NCI-H510A treated with DMSO at 0.1 percent for 48 hours (cell line): ENCODE measurements at regions not wholly inside any gene's neighbourhood (a gene's known extent, or its start where the extent isn't known, plus 50 kb on each side); places are given as distances from the start of the nearest gene placed in this dataset.
"Not testable (repeated sequence)": the region's sequence is repeated elsewhere in the genome, so short reads cannot be mapped to it uniquely, and the experiment has no call there.

Source experiments
- DNase-seq: peaks from one replicate; lab custom pipeline; 2025; lab: John Stamatoyannopoulos, UW

GRCh38 chr2:224146356-224147160, 107.5 kb upstream of the SERPINE2 start:
- no peak for DNase-seq

- DNase-seq: no peak
These were observed 106.8 kb upstream of the SERPINE2 start for GRCh38 chr2:224145751-224146355.

DNA sequence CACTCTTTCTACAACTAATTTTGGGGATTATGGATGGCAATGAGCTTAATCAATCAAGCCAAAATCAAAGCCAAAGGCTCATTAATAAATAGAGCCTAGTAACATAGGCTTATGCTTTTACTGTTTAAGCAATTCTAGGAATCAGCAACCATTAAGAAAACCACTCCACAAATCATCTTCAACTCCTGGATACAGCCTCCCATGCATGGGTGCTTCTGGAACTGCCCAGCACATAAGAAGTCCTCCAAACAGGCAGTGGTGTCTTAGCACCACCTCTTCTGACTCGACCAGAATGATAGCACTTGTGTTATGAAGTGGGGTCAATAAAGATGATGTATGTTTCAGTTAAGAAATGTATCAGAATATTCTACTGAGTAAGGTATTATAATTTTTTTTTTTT, 104.4 kb upstream of the SERPINE2 start:
- DNase-seq: no peak

- no peak for DNase-seq
These were observed 103.6 kb upstream of the SERPINE2 start for GRCh38 chr2:224142397-224143312.

GRCh38 chr2:224141304-224141703, 102.2 kb upstream of the SERPINE2 start:
- no peak for DNase-seq

- no peak for DNase-seq
These were observed 98.1 kb upstream of the SERPINE2 start for GRCh38 chr2:224137208-224137607.

GRCh38 chr2:224136396-224136795, 97.3 kb upstream of the SERPINE2 start:
- DNase-seq: no peak

- no peak for DNase-seq
These were observed 96.8 kb upstream of the SERPINE2 start for GRCh38 chr2:224135881-224136280.

- DNase-seq: no peak
These were observed 95.1 kb upstream of the SERPINE2 start for GRCh38 chr2:224134003-224134734.

- no peak for DNase-seq
These were observed 94.3 kb upstream of the SERPINE2 start for GRCh38 chr2:224133387-224133786.

DNA sequence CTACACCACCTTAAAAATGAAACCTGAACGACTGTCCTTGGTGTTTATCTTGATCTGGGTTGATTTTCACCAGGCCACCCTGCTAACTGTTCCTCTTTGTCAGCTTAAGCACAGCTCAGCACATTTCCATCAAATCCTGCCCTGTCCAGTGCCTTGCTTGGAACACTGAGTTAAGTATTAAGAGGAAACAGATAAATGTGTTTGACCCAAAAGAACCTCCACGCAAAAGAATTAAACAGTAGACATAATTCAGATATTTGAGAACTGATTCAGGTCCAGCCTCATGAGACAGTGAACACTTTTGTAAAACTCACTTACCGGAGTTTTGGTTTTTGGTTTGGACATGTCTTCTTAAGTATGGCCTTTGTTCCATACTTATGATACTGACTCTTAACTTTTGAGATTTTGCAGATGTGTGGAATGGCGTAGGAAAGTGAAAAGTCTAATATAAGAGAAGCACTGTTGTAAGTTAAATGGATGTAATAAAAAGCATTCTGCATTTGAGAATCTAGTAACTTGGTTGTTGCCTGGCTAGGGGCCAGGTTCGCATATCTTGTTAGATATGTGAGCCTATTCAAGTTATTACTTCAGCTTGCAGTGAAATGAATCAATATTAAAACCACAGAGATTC, 88.9 kb upstream of the SERPINE2 start:
- DNase-seq: no peak

DNA sequence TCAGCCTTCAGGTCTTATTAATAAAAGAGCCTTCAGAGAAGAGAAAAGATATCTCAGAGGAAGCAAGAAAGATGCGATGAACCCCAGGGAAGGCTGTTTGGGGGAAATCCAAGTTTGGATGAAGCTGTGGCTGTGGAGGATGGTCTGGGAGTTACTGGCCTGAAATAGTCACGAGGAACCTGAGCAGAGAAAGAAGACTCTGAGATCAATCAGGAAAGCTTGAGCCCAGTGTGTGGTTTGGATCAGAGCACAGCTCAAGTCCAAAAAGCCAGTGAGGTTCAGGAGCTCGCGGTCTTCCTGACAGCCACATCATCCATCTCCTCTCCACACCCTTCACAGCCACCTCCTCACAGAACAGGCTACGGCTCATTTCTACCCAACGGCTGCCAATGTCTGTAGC, 87.4 kb upstream of the SERPINE2 start:
- DNase-seq: no peak

GRCh38 chr2:224126003-224126402, 86.9 kb upstream of the SERPINE2 start:
- no peak for DNase-seq

DNA sequence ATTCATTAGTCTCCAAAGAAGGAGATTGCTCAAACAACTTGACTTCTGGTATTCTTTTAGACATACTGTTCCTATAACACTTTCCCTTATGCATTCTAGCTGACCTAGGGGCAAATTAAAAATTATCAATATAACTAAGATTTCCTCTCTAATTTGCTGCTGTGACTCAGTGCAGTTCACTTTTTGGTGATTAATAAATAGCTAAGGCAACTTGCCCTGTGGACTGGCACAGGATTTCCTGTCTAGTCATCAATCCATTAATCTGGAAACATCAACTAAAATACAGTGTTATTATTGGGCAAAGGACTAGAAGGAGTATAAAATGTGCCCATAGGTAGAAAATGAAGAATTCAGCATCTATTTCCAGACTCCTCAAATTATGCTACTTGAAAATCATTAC, 83.5 kb upstream of the SERPINE2 start:
- no peak for DNase-seq

GRCh38 chr2:224121406-224122067, 82.5 kb upstream of the SERPINE2 start:
- no peak for DNase-seq

DNA sequence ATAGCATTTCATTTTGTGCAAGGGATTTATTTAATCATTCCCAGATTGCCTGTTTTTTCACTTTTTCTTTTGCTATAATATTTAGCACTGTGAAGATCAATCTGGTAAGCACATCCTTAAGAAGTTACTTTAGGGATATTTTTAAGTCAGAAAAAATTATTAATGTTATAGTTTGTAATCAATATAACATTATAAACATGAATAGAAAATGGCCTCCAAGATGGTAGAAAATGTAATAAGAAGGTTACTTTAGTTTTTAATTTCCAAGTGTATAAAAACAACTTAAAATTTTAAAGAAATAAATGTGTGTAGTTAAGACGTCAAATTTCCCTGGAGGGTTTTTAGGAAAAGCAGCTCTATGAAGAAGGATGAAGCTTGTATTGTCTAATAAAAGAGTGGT, 81.9 kb upstream of the SERPINE2 start:
- no peak for DNase-seq

DNA sequence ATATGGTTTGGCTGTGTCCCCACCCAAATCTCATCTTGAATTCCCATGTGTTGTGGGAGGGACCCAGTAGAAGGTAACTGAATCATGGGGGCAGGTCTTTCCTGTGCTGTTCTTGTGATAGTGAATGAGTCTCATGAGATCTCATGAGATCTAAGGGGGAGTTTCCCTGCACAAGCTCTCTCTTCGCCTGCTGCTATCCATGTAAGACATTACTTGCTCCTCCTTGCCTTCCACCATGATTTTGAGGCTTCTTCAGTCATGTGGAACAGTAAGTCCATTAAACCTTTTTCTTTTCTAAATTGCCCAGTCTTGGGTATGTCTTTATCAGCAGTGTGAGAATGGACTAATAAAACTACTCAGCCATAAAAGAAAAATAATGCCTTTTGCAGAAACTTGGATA, 80.8 kb upstream of the SERPINE2 start:
- DNase-seq: not testable (repeated sequence)

DNA sequence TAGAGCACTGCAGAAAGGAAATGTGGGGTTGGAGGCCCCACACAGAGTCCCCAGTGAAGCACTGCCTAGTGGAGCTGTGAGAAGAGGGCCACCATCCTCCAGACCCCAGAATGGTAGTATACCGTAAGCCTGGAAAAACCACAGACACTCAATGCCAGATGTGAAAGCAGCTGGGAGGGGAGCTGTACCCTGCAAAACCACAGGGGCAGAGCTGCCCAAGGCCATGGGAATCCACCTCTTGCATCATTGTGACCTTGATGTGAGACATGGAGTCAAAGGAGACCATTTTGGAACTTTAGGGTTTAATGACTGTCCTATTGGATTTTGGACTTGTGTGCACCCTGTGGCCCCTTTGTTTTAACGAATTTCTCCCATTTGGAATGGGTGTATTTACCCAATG, 75.3 kb upstream of the SERPINE2 start:
- DNase-seq: no peak

DNA sequence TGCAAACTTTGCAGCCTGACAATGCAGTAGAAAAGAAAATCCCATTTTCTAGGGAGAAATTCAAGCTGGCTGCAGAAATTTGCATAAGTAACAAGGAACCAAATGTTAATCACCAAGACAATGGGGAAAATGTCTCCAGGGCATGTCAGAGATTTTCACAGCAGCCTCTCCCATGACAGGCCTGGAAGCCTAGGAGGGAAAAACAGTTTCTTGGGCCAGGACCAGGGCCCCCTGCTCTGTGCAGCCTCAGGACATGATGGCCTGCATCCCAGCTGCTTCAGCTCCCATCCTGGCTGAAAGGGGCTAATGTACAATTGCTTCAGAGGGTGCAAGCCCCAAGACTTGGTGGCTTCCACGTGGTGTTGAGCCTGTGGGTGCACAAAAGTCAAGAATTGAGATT, 74.8 kb upstream of the SERPINE2 start:
- DNase-seq: not testable (repeated sequence)

DNA sequence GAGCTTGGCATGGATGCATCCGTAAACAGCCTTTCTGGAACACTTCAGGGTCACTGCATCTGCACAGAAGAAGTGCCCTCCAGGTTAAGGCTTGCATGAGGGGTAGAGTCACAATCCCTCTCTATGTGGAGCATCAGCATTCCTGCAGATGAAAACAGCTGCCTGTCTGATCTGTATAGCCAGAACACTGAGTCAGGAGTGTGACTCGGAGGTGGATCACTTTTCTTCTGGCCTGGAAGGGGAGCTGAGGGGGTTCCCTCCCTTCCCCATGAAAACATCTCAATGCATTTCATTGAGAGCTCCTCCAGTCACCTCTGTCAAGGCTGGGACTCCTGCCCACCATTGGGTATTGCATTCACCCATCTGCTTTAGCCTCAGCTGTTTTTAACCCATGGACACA, 72.5 kb upstream of the SERPINE2 start:
- DNase-seq: no peak

- DNase-seq: no peak
These were observed 71.7 kb upstream of the SERPINE2 start for GRCh38 chr2:224110811-224111210.
